Left ventricle myocardium inferior (tissue), 1 donor: ENCODE measurements at regions not wholly inside any gene's neighbourhood (a gene's known extent, or its start where the extent isn't known, plus 50 kb on each side); places are given as distances from the start of the nearest gene placed in this dataset.

ENCODE experiments used
- DNase-seq: peaks from one replicate; pipeline ENCODE4 v3.0.0-alpha.2; 2020
- H3K27ac ChIP-seq: fragments of 200-600 bp; replicated peaks from 2 replicates; pipeline ENCODE4 v1.8.0; 2021
- H3K27me3 ChIP-seq: fragments of 200-600 bp; 2 replicates; pipeline ENCODE4 v1.8.0; 2021; ENCODE audit warnings: low read depth
- H3K36me3 ChIP-seq: fragments of 200-600 bp; 2 replicates; pipeline ENCODE4 v1.8.0; 2021
- H3K4me1 ChIP-seq: fragments of 200-600 bp; 2 replicates; pipeline ENCODE4 v1.8.0; 2021
- H3K4me3 ChIP-seq: fragments of 200-600 bp; 2 replicates; pipeline ENCODE4 v1.8.0; 2021; ENCODE audit warnings: mild to moderate bottlenecking, moderate library complexity
- H3K9me3 ChIP-seq: fragments of 200-600 bp; replicated peaks from 2 replicates; pipeline ENCODE4 v1.8.0; 2021
- intact Hi-C: fragments of 100-400 bp; cut with micrococcal nuclease; formaldehyde crosslinking; loops from one replicate; pipeline ENCODE4 v1.11.0; 2022
- TF ChIP-seq, protein P1 (sequence below): fragments of 200-600 bp; IDR thresholded peaks from 2 replicates; pipeline ENCODE4 v1.8.0; 2021; ENCODE audit warnings: antibody characterized with exemption, mild to moderate bottlenecking, borderline replicate concordance
- donor health status: DM: no; HTN: yes; CAD: no; lungs with severe emphysema.

- Histone ChIP-seq H3K4me1 (peaks cover 9% of the 10 kb centered on the region), H3K27ac (no peak overlapping the region), H3K36me3 (no peaks in the 10 kb centered on the region), H3K27me3 (no peaks in the 10 kb centered on the region), H3K4me3 (no peak overlapping the region), H3K9me3 (no peaks in the 10 kb centered on the region)
- DNase-seq, result no peak
- intact Hi-C loops, result no loop called here
- TF ChIP-seq, protein P1, sequence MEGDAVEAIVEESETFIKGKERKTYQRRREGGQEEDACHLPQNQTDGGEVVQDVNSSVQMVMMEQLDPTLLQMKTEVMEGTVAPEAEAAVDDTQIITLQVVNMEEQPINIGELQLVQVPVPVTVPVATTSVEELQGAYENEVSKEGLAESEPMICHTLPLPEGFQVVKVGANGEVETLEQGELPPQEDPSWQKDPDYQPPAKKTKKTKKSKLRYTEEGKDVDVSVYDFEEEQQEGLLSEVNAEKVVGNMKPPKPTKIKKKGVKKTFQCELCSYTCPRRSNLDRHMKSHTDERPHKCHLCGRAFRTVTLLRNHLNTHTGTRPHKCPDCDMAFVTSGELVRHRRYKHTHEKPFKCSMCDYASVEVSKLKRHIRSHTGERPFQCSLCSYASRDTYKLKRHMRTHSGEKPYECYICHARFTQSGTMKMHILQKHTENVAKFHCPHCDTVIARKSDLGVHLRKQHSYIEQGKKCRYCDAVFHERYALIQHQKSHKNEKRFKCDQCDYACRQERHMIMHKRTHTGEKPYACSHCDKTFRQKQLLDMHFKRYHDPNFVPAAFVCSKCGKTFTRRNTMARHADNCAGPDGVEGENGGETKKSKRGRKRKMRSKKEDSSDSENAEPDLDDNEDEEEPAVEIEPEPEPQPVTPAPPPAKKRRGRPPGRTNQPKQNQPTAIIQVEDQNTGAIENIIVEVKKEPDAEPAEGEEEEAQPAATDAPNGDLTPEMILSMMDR, result no peak
Observed at GRCh38 chr10:61130366-61130765, 186.4 kb upstream of the RHOBTB1 start.

DNA sequence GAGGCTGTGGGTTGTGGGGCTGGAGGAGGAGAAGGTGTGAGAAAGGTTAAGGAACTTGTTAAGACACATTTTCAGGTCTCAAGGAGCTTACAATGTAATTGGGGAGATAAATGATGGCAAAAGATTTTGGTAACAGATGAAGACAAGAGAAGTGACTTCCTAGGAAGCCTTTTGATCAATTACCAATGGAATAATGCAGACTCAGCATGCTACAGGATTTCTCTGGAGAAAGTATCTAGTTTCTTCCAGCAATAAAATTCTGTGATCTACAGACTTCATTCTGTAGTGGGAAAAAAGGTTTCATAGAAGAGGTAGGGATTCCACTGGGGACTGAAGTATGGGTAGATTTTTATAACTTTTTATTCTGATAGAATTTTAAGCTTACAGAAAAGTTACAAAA is 184.2 kb upstream of the RHOBTB1 start:
- TF ChIP-seq, protein P1, result no peak
- H3K27me3 ChIP-seq, result no peaks in the 10 kb centered on the region

DNA sequence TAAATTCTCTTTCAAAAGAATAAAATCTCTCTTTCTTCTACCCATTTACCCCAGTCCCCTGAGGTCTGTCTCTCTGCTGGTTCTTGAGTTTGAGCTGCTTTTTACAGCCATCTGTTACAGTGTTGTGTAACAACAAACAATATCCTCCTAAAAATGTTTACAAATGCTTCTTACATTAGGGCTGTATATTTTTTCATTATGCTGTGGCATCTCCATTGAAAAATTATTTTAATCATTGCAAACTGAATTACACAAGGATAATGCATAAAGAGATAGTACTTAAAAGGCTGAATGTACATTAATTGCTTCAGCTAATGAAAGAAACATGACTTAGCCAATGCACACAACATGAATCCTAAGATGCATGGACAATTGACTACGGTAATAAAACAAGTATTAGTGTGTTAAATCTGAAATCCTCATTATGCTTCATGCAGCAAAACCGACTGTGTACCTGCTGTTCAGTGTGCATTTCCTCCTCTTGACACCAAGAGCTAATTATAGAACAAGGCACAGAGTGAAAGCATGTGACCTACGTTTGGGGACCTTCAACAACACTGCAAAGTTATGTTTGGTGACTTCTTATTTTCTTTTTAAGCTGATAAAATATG is 181.7 kb upstream of the RHOBTB1 start:
- Histone ChIP-seq H3K27ac (no peak overlapping the region), H3K27me3 (no peaks in the 10 kb centered on the region), H3K4me1 (peaks cover 11% of the 10 kb centered on the region), H3K36me3 (no peaks in the 10 kb centered on the region), H3K9me3 (no peaks in the 10 kb centered on the region), H3K4me3 (no peak overlapping the region)
- DNase-seq, result no peak
- intact Hi-C loops, result no loop called here
- TF ChIP-seq, protein P1, result no peak

More for the DNA sequence above, 184.2 kb upstream of the RHOBTB1 start:
- no peak overlapping the region for H3K4me3 ChIP-seq
- H3K36me3 ChIP-seq, result no peaks in the 10 kb centered on the region
- H3K4me1 ChIP-seq, result peaks cover 11% of the 10 kb centered on the region
- no peak overlapping the region for H3K27ac ChIP-seq
- no peak for DNase-seq
- intact Hi-C loops, result no loop called here
- H3K9me3 ChIP-seq, result no peaks in the 10 kb centered on the region

DNA sequence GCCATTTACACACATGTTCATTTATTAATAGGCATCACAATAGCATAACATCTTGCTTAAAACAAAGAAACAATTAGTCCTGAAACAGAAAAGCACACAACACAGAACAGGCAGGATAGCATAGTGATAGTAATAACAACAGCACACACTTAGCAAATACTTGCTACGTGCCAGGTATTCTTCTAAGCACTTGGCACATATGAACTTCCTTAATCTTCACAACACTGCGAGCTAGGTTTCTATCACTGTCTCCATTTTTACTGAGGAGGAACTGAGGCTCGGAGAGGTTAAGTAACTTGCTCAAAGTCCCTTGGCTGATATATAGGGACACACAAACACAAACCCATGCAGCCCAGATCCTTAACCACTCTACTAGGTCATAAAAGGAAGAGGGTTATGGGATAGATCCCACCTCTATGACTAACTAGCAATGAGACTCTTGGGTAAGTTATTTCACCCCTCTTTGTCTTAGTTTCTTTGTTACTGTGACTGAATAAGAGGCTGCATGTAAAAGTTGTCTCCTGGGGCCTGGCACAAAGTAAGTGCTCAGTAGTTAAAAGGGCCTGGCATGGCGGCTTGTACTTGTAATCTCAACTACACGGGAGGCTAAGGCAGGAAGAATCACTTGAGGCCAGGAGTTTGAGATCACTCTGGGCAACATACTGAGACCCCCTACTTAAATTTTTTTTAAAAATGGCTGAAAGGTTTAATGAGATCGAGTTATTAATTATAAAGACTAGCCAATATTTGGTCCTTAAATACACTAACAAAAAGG is 181.0 kb upstream of the RHOBTB1 start:
- intact Hi-C loops, result no loop called here
- Histone ChIP-seq H3K9me3 (no peaks in the 10 kb centered on the region), H3K27me3 (no peaks in the 10 kb centered on the region), H3K4me1 (peaks cover 11% of the 10 kb centered on the region), H3K4me3 (no peak overlapping the region), H3K27ac (no peak overlapping the region), H3K36me3 (no peaks in the 10 kb centered on the region)
- no peak for DNase-seq
- TF ChIP-seq, protein P1, result no peak

DNA sequence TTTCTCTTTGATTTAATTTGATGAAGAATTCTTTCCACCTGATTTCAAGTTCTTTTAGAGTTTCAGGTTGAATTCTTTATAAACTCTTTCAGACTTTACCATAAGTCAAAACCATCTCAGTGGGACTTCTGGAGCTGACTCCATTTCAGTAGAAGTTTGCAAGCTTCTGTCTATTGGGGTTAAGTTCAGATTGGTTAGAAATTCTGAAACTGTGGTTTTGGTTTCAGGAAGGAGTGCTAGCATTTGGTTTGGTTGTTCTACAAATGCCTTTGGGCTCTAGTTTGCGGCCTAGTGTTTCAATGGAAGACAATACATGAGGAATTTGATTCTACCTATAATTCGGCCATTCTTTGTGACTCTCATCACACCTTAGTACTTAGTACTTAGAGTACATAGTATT is 176.8 kb upstream of the RHOBTB1 start:
- H3K9me3 ChIP-seq, result no peaks in the 10 kb centered on the region
- H3K4me3 ChIP-seq, result no peak overlapping the region
- H3K27me3 ChIP-seq, result no peaks in the 10 kb centered on the region
- TF ChIP-seq, protein P1, result no peak
- H3K27ac ChIP-seq, result no peak overlapping the region
- DNase-seq, result no peak
- H3K4me1 ChIP-seq, result peaks cover 6% of the 10 kb centered on the region
- intact Hi-C loops, result no loop called here
- H3K36me3 ChIP-seq, result no peaks in the 10 kb centered on the region
